ENCODE measurements at regions not wholly inside any gene's neighbourhood (a gene's known extent, or its start where the extent isn't known, plus 50 kb on each side); places are given as distances from the start of the nearest gene placed in this dataset.

DNA sequence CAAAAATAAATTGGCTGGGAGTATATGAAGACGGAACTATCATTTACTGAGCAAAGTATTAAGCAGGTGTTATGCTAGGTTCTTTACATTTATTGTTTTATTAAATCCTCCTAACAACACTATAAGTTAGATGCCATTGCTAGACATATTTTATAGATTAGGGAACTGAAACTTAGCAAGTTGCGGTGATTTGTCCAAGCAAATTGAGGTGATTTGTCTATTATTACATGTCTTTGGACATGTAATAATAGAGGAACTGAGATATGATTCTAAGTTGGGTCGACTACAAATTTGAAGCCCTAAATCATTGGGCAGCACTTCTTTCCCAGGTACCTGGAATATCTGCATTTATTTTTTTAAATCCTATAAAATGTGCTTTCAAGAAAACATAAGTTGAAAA is 429.9 kb downstream of the GABRG2 start:
- no peaks in the 10 kb centered on the region for H4K20me1 ChIP-seq (replicated peaks; ENCODE audit: insufficient read depth)
- H3K79me2 ChIP-seq (replicated peaks; ENCODE audit: insufficient read depth): no peaks in the 10 kb centered on the region
- Mint-ChIP-seq H3K27ac (no peak overlapping the region), H3K36me3 (ENCODE audit: low read depth) (no peaks in the 10 kb centered on the region), H3K27me3 (ENCODE audit: insufficient read depth, low read depth, poor library complexity) (peaks cover 2% of the 10 kb centered on the region), H3K4me1 (peaks cover 4% of the 10 kb centered on the region; the same call in 1 of the 3 replicates), H3K9me3 (no peaks in the 10 kb centered on the region; the same call in 2 of the 3 replicates), H3K4me3 (no peak overlapping the region)
- no peak overlapping the region for H3K27ac ChIP-seq (ENCODE audit: low read depth)
- H2AFZ ChIP-seq: no peak overlapping the region
- H3K4me1 ChIP-seq (ENCODE audit: insufficient read depth): no peaks in the 10 kb centered on the region
- no peaks in the 10 kb centered on the region for H3K36me3 ChIP-seq (ENCODE audit: insufficient read depth)
- no peak for ATAC-seq
- no peak for DNase-seq (ENCODE audit: low spot score)
- no peaks in the 10 kb centered on the region for H3F3A ChIP-seq (replicated peaks; ENCODE audit: low read depth)
- no peak overlapping the region for H3K4me3 ChIP-seq
- no peaks in the 10 kb centered on the region for H3K27me3 ChIP-seq (ENCODE audit: insufficient read depth)
- H3K9me2 ChIP-seq (ENCODE audit: insufficient read depth): no peaks in the 10 kb centered on the region
- no peak overlapping the region for H3K4me2 ChIP-seq
- TF ChIP-seq ZNF114 (CRISPR knock-in tag; IDR thresholded peaks at IDR 0.05): no peak
- TF ChIP-seq CREB1 (CRISPR knock-in tag; IDR thresholded peaks at IDR 0.05; ENCODE audit: low read depth): no peak
- TF ChIP-seq JUNB (IDR thresholded peaks at IDR 0.05; ENCODE audit: unreplicated experiment): no peak
- TF ChIP-seq EZH2phosphoT487 (IDR thresholded peaks at IDR 0.05; ENCODE audit: unreplicated experiment): no peak
- TF ChIP-seq NANOG (IDR thresholded peaks at IDR 0.05; ENCODE audit: borderline replicate concordance): no peak
- TF ChIP-seq, protein P1, sequence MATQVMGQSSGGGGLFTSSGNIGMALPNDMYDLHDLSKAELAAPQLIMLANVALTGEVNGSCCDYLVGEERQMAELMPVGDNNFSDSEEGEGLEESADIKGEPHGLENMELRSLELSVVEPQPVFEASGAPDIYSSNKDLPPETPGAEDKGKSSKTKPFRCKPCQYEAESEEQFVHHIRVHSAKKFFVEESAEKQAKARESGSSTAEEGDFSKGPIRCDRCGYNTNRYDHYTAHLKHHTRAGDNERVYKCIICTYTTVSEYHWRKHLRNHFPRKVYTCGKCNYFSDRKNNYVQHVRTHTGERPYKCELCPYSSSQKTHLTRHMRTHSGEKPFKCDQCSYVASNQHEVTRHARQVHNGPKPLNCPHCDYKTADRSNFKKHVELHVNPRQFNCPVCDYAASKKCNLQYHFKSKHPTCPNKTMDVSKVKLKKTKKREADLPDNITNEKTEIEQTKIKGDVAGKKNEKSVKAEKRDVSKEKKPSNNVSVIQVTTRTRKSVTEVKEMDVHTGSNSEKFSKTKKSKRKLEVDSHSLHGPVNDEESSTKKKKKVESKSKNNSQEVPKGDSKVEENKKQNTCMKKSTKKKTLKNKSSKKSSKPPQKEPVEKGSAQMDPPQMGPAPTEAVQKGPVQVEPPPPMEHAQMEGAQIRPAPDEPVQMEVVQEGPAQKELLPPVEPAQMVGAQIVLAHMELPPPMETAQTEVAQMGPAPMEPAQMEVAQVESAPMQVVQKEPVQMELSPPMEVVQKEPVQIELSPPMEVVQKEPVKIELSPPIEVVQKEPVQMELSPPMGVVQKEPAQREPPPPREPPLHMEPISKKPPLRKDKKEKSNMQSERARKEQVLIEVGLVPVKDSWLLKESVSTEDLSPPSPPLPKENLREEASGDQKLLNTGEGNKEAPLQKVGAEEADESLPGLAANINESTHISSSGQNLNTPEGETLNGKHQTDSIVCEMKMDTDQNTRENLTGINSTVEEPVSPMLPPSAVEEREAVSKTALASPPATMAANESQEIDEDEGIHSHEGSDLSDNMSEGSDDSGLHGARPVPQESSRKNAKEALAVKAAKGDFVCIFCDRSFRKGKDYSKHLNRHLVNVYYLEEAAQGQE (IDR thresholded peaks at IDR 0.05; ENCODE audit: unreplicated experiment): no peak
- no peak for TF ChIP-seq STAT1 (IDR thresholded peaks at IDR 0.05; ENCODE audit: unreplicated experiment)
- TF ChIP-seq ZNF462 (CRISPR knock-in tag; IDR thresholded peaks at IDR 0.05): no peak
- TF ChIP-seq POLR2AphosphoS5 (IDR thresholded peaks at IDR 0.05; ENCODE audit: low read depth): no peak
- no peak for TF ChIP-seq EZH2 (IDR thresholded peaks at IDR 0.05; ENCODE audit: low read depth, unreplicated experiment)
- no peak for TF ChIP-seq ZNF331 (CRISPR knock-in tag; IDR thresholded peaks at IDR 0.05; ENCODE audit: low read depth)
- no peak for TF ChIP-seq CTCF (conservative IDR thresholded peaks at IDR 0.05; ENCODE audit: low read depth in 2 of 2)
- no peak for TF ChIP-seq ETS1 (IDR thresholded peaks at IDR 0.05)

All from GM23338 (cell line).